ENCODE measurements at regions not wholly inside any gene's neighbourhood (a gene's known extent, or its start where the extent isn't known, plus 50 kb on each side); places are given as distances from the start of the nearest gene placed in this dataset.

GRCh38 chr22:34379825-34380224 is 459.5 kb upstream of the LARGE1 start:
- TF ChIP-seq CTCF (IDR thresholded peaks at IDR 0.05): no peak
- TF ChIP-seq POLR2A (IDR thresholded peaks at IDR 0.05): no peak

Data from heart left ventricle (tissue), 13 donors.